ENCODE measurements at regions not wholly inside any gene's neighbourhood (a gene's known extent, or its start where the extent isn't known, plus 50 kb on each side); places are given as distances from the start of the nearest gene placed in this dataset.

DNA sequence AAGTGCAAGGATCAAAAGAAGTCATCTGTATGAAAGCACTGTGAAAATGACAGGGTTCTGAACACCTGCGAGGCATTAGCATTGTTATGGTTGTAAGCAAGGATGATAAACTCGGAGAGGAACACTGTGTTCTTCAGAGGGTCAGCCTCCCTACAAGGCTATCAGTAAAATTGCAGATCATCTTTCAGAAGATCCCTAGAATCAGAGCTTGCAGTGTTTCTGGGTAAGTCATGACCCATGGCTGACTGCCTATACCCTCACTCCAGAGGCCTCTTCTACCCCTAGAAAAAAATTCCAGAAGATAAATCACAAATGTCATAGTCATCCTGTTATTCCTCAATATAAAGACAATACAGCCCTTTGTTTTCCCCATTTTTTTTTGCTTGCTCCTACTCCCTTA is 292.6 kb downstream of the DMAC1 start:
- Histone ChIP-seq H3K79me2 (ENCODE audit: insufficient read depth, low read length) (no peaks in the 10 kb centered on the region), H3K9me3 (ENCODE audit: low read length) (no peaks in the 10 kb centered on the region), H3K4me2 (ENCODE audit: low read depth, low read length) (no peak overlapping the region), H3K9ac (ENCODE audit: insufficient read depth, low read depth, low read length) (no peak overlapping the region), H4K20me1 (ENCODE audit: insufficient read depth, low read length) (no peaks in the 10 kb centered on the region), H2AFZ (ENCODE audit: low read length) (no peak overlapping the region), H3K4me3 (replicated peaks in 1 of 3; ENCODE audit: insufficient read depth in 1 of 3, low read depth in 2 of 3, low read length in 3 of 3) (no peak overlapping the region), H3K27ac (ENCODE audit: extremely low read length, insufficient read depth, low read length) (no peak overlapping the region), H3K36me3 (replicated peaks in 1 of 2; ENCODE audit: control insufficient read depth in 1 of 2, insufficient read depth in 2 of 2, low read length in 2 of 2) (no peaks in the 10 kb centered on the region), H3K27me3 (ENCODE audit: control insufficient read depth in 1 of 2, insufficient read depth in 2 of 2, low read length in 2 of 2) (no peaks in the 10 kb centered on the region), H3K4me1 (ENCODE audit: insufficient read depth, low read length) (no peaks in the 10 kb centered on the region)
- POLR2A ChIA-PET = no interaction called here
- DNase-seq (ENCODE audit: low spot score) = no peak
- in situ Hi-C loops (cut with HindIII; ENCODE audit: extremely low pct_ligation_motif_present, low pct_unique_long_range_greater_than_20kb) = loop anchor here (25.0 kb wide), 1 partner anchor 245 kb away; no protein-coding TSS in a partner anchor
- no peak for ATAC-seq
- WGBS (ENCODE audit: low lambda C conversion rate) = 3% methylated on average over 2 of the region's 2 CpGs
- BruUV-seq (replicated peaks) = no TSS peak
- TF ChIP-seq, protein P1, sequence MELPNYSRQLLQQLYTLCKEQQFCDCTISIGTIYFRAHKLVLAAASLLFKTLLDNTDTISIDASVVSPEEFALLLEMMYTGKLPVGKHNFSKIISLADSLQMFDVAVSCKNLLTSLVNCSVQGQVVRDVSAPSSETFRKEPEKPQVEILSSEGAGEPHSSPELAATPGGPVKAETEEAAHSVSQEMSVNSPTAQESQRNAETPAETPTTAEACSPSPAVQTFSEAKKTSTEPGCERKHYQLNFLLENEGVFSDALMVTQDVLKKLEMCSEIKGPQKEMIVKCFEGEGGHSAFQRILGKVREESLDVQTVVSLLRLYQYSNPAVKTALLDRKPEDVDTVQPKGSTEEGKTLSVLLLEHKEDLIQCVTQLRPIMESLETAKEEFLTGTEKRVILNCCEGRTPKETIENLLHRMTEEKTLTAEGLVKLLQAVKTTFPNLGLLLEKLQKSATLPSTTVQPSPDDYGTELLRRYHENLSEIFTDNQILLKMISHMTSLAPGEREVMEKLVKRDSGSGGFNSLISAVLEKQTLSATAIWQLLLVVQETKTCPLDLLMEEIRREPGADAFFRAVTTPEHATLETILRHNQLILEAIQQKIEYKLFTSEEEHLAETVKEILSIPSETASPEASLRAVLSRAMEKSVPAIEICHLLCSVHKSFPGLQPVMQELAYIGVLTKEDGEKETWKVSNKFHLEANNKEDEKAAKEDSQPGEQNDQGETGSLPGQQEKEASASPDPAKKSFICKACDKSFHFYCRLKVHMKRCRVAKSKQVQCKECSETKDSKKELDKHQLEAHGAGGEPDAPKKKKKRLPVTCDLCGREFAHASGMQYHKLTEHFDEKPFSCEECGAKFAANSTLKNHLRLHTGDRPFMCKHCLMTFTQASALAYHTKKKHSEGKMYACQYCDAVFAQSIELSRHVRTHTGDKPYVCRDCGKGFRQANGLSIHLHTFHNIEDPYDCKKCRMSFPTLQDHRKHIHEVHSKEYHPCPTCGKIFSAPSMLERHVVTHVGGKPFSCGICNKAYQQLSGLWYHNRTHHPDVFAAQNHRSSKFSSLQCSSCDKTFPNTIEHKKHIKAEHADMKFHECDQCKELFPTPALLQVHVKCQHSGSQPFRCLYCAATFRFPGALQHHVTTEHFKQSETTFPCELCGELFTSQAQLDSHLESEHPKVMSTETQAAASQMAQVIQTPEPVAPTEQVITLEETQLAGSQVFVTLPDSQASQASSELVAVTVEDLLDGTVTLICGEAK (IDR thresholded peaks at IDR 0.05) = no peak
- TF ChIP-seq, protein P1 (CRISPR knock-in tag; IDR thresholded peaks at IDR 0.05) = no peak
- TF ChIP-seq NRL (CRISPR knock-in tag; IDR thresholded peaks at IDR 0.05; ENCODE audit: borderline replicate concordance) (no peak), HOXD1 (CRISPR knock-in tag; IDR thresholded peaks at IDR 0.05) (no peak), ZBTB7A (CRISPR knock-in tag; IDR thresholded peaks at IDR 0.05) (no peak), ZNF563 (CRISPR knock-in tag; IDR thresholded peaks at IDR 0.05) (no peak), NCOA2 (CRISPR knock-in tag; IDR thresholded peaks at IDR 0.05) (no peak), NFE2L1 (CRISPR knock-in tag; IDR thresholded peaks at IDR 0.05; ENCODE audit: borderline replicate concordance) (no peak), ZNF333 (CRISPR knock-in tag; IDR thresholded peaks at IDR 0.05; ENCODE audit: borderline replicate concordance) (no peak), HHEX (CRISPR knock-in tag; IDR thresholded peaks at IDR 0.05) (no peak), ZC3H4 (CRISPR knock-in tag; IDR thresholded peaks at IDR 0.05; ENCODE audit: borderline replicate concordance) (no peak), DNMT1 (CRISPR knock-in tag; IDR thresholded peaks at IDR 0.05) (no peak), HDAC2 (CRISPR knock-in tag; IDR thresholded peaks at IDR 0.05) (no peak)
- TF ChIP-seq, protein P2, sequence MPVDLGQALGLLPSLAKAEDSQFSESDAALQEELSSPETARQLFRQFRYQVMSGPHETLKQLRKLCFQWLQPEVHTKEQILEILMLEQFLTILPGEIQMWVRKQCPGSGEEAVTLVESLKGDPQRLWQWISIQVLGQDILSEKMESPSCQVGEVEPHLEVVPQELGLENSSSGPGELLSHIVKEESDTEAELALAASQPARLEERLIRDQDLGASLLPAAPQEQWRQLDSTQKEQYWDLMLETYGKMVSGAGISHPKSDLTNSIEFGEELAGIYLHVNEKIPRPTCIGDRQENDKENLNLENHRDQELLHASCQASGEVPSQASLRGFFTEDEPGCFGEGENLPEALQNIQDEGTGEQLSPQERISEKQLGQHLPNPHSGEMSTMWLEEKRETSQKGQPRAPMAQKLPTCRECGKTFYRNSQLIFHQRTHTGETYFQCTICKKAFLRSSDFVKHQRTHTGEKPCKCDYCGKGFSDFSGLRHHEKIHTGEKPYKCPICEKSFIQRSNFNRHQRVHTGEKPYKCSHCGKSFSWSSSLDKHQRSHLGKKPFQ (CRISPR knock-in tag; IDR thresholded peaks at IDR 0.05; ENCODE audit: insufficient replicate concordance) = no peak
- no peak for FAIRE-seq
- CTCF ChIA-PET (ENCODE audit: low intra/inter-chr PET ratio, low total read pairs) = no interaction called here
- intact Hi-C loops (cut with micrococcal nuclease; ENCODE audit: unreplicated experiment) = no loop called here

Measured in HepG2 (cell line).